H9 (cell line): ENCODE measurements at regions not wholly inside any gene's neighbourhood (a gene's known extent, or its start where the extent isn't known, plus 50 kb on each side); places are given as distances from the start of the nearest gene placed in this dataset.

Experiments
- DNase-seq: peaks from one replicate; pipeline ENCODE4 v3.0.0-alpha.2; 2017
- H2AFZ ChIP-seq: one replicate; pipeline ENCODE4 v1.6.1; 2013; ENCODE audit warnings: mild to moderate bottlenecking, low read length, control low read depth, moderate library complexity
- H2AK5ac ChIP-seq: 2 replicates; pipeline ENCODE4 v1.6.1; 2013; ENCODE audit warnings: low read length, control low read depth, mixed read lengths; ENCODE audit not compliant: insufficient read length
- H2BK120ac ChIP-seq: one replicate; pipeline ENCODE4 v1.6.1; 2013; ENCODE audit warnings: low read depth, mild to moderate bottlenecking, low read length, control low read depth, inconsistent platforms; ENCODE audit not compliant: poor library complexity, severe bottlenecking
- H2BK12ac ChIP-seq: 2 replicates; pipeline ENCODE4 v1.6.1; 2013; ENCODE audit warnings: low read length, control low read depth, mixed read lengths, low read depth; ENCODE audit not compliant: insufficient read length
- H2BK15ac ChIP-seq: 2 replicates; pipeline ENCODE4 v1.6.1; 2013; ENCODE audit warnings: low read depth, low read length, control low read depth
- H2BK20ac ChIP-seq: one replicate; pipeline ENCODE4 v1.6.1; 2013; ENCODE audit warnings: low read depth, mild to moderate bottlenecking, low read length, control low read depth, inconsistent platforms; ENCODE audit not compliant: poor library complexity, severe bottlenecking
- H2BK5ac ChIP-seq: 2 replicates; pipeline ENCODE4 v1.6.1; 2013; ENCODE audit warnings: low read length, control low read depth, mixed read lengths; ENCODE audit not compliant: insufficient read length
- H3K14ac ChIP-seq: 2 replicates; pipeline ENCODE4 v1.6.1; 2013; ENCODE audit warnings: low read length, control low read depth; ENCODE audit not compliant: insufficient read depth
- H3K18ac ChIP-seq: 2 replicates; pipeline ENCODE4 v1.6.1; 2013; ENCODE audit warnings: low read depth, mild to moderate bottlenecking, mixed read lengths, low read length, control low read depth; ENCODE audit not compliant: insufficient read length
- H3K23ac ChIP-seq: 2 replicates; pipeline ENCODE4 v1.6.1; 2013; ENCODE audit warnings: low read length, control low read depth, mixed read lengths, low read depth; ENCODE audit not compliant: insufficient read length
- H3K23me2 ChIP-seq: 2 replicates; pipeline ENCODE4 v1.6.1; 2013; ENCODE audit warnings: low read depth, mild to moderate bottlenecking, mixed read lengths, low read length, control low read depth; ENCODE audit not compliant: insufficient read length, poor library complexity, severe bottlenecking
- H3K27ac ChIP-seq: 2 replicates; pipeline ENCODE4 v1.5.1; 2013; ENCODE audit warnings: low read length, control low read depth, mixed read lengths, low read depth; ENCODE audit not compliant: insufficient read length
- H3K27me3 ChIP-seq: 2 replicates; pipeline ENCODE4 v1.6.1; 2013; ENCODE audit warnings: low read length, control low read depth, inconsistent platforms; ENCODE audit not compliant: insufficient read depth
- H3K4ac ChIP-seq: 2 replicates; pipeline ENCODE4 v1.6.1; 2013; ENCODE audit warnings: low read depth, mild to moderate bottlenecking, control low read depth, inconsistent platforms, low read length, moderate library complexity
- H3K4me1 ChIP-seq: 2 replicates; pipeline ENCODE4 v1.6.1; 2013; ENCODE audit warnings: low read length, control low read depth, inconsistent platforms; ENCODE audit not compliant: insufficient read depth
- H3K4me2 ChIP-seq: 2 replicates; pipeline ENCODE4 v1.6.1; 2013; ENCODE audit warnings: low read length, control low read depth, mixed read lengths; ENCODE audit not compliant: insufficient read length, insufficient read depth
- H3K56ac ChIP-seq: 2 replicates; pipeline ENCODE4 v1.6.1; 2013; ENCODE audit warnings: low read depth, mild to moderate bottlenecking, mixed read lengths, low read length, control low read depth; ENCODE audit not compliant: insufficient read length
- H3K79me1 ChIP-seq: 2 replicates; pipeline ENCODE4 v1.6.1; 2013; ENCODE audit warnings: low read depth, mild to moderate bottlenecking, moderate library complexity, low read length, control low read depth, inconsistent platforms; ENCODE audit not compliant: insufficient read depth, poor library complexity, severe bottlenecking
- H3K79me2 ChIP-seq: 2 replicates; pipeline ENCODE4 v1.6.1; 2013; ENCODE audit warnings: low read length, control low read depth, inconsistent platforms; ENCODE audit not compliant: insufficient read depth
- H3K9ac ChIP-seq: 2 replicates; pipeline ENCODE4 v1.6.1; 2013; ENCODE audit warnings: low read length, control low read depth, mixed read lengths; ENCODE audit not compliant: insufficient read length; ENCODE audit errors: extremely low read depth
- H3K9me3 ChIP-seq: one replicate; pipeline ENCODE4 v1.6.1; 2013; ENCODE audit warnings: low read depth, low read length, inconsistent platforms; ENCODE audit not compliant: control insufficient read depth
- H3T11ph ChIP-seq: one replicate; pipeline ENCODE4 v1.6.1; 2013; ENCODE audit warnings: mild to moderate bottlenecking, low read length, control low read depth, inconsistent platforms
- H4K20me1 ChIP-seq: one replicate; pipeline ENCODE4 v1.6.1; 2013; ENCODE audit not compliant: control insufficient read depth, insufficient read length, insufficient read depth
- H4K5ac ChIP-seq: 2 replicates; pipeline ENCODE4 v1.6.1; 2013; ENCODE audit warnings: low read depth, mild to moderate bottlenecking, mixed read lengths, low read length, control low read depth; ENCODE audit not compliant: insufficient read length
- H4K8ac ChIP-seq: replicated peaks from 2 replicates; pipeline ENCODE4 v1.6.1; 2013; ENCODE audit warnings: low read length, control low read depth, mixed read lengths, low read depth; ENCODE audit not compliant: insufficient read length
- H4K91ac ChIP-seq: 2 replicates; pipeline ENCODE4 v1.6.1; 2013; ENCODE audit warnings: low read depth, mild to moderate bottlenecking, moderate library complexity, mixed read lengths, low read length, control low read depth; ENCODE audit not compliant: insufficient read length
- H3K27ac Mint-ChIP-seq, 3 experiments: 2 replicates in 2 of 3; 3 replicates in 1 of 3; pipeline ENCODE4 v1.8.0; 2020 to 2021; ENCODE audit warnings: mixed read lengths in 3 of 3, mild to moderate bottlenecking in 1 of 3, moderate library complexity in 1 of 3
- H3K27me3 Mint-ChIP-seq: 2 replicates; pipeline ENCODE4 v1.8.0; 2021; ENCODE audit warnings: low read depth, mild to moderate bottlenecking, moderate library complexity, mixed read lengths
- H3K36me3 Mint-ChIP-seq, 3 experiments: 2 replicates in 2 of 3; 3 replicates in 1 of 3; pipeline ENCODE4 v1.8.0; 2020 to 2021; ENCODE audit warnings: low read depth in 3 of 3, mixed read lengths in 3 of 3; ENCODE audit not compliant: insufficient read depth in 1 of 3
- H3K4me1 Mint-ChIP-seq, 2 experiments: 2 replicates each; pipeline ENCODE4 v1.8.0; 2020; ENCODE audit warnings: mixed read lengths in 2 of 2
- H3K4me3 Mint-ChIP-seq, 2 experiments: 2 replicates in 1 of 2; 3 replicates in 1 of 2; pipeline ENCODE4 v1.8.0; 2020 to 2021; ENCODE audit warnings: mild to moderate bottlenecking in 2 of 2, mixed read lengths in 2 of 2, moderate library complexity in 1 of 2
- H3K9me3 Mint-ChIP-seq, 2 experiments: 2 replicates in 1 of 2; 3 replicates in 1 of 2; pipeline ENCODE4 v1.8.0; 2020; ENCODE audit warnings: mild to moderate bottlenecking in 2 of 2, mixed read lengths in 2 of 2, moderate library complexity in 1 of 2
- WGBS: extraction: QIAGEN DNeasy Blood & Tissue Kit; methylation state at CpG from one replicate; pipeline ENCODE4 v1.1.7; 2013; ENCODE audit warnings: missing lambda C conversion rate, low lambda C conversion rate, mixed read lengths; ENCODE audit not compliant: insufficient read length; ENCODE audit errors: extremely low coverage; 5-methylcytosine and 5-hydroxymethylcytosine counted together
- TF ChIP-seq, protein P1 (sequence below): fragments of 200-600 bp; sonication (generic); conservative IDR thresholded peaks from 3 replicates; pipeline ENCODE4 v1.8.0; 2021; ENCODE audit warnings: antibody characterized with exemption, mild to moderate bottlenecking

DNA sequence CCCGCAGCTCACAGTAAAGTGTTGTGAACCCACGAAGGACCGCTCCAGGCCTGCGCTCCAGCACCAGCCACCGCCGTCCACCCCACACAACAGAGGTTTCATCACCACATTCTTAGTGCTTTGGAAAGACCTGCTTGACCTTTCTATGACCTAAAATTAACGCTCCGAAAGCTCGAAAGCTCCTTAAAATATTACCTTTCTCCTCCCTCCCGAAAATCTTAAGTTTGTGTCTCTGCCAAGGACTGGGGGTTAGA, 149.2 kb downstream of the TWIST2 start:
- no peak overlapping the region for H3K27ac ChIP-seq
- no peak overlapping the region for H2BK5ac ChIP-seq
- peaks cover 3 to 8% (median 6%) of the 10 kb centered on the region in 3 experiments; a peak in 4 of 7 replicates for H3K36me3 Mint-ChIP-seq
- no peak overlapping the region for H2AFZ ChIP-seq
- no peak overlapping the region for H3K4me2 ChIP-seq
- H3K27me3 ChIP-seq, result no peaks in the 10 kb centered on the region
- no peak overlapping the region for H3K23ac ChIP-seq
- no CpG with 5 or more reads among the region's 10 CpGs for WGBS
- no peak overlapping the region for H3K27ac Mint-ChIP-seq
- no peak overlapping the region for H2BK120ac ChIP-seq
- peaks cover 4% of the 10 kb centered on the region for H3K9me3 ChIP-seq
- H4K91ac ChIP-seq, result no peak overlapping the region
- no peak overlapping the region for H3K4ac ChIP-seq
- peaks cover 26 to 28% of the 10 kb centered on the region in 2 experiments for H3K9me3 Mint-ChIP-seq
- H3K56ac ChIP-seq, result no peak overlapping the region
- H3T11ph ChIP-seq, result no peak overlapping the region
- H3K27me3 Mint-ChIP-seq, result peaks cover 21% of the 10 kb centered on the region
- no peak overlapping the region for H4K5ac ChIP-seq
- no peaks in the 10 kb centered on the region for H3K79me2 ChIP-seq
- H2BK20ac ChIP-seq, result no peak overlapping the region
- H2AK5ac ChIP-seq, result no peak overlapping the region
- no peaks in the 10 kb centered on the region for H4K20me1 ChIP-seq
- no peak overlapping the region for H3K18ac ChIP-seq
- no peak overlapping the region for H2BK15ac ChIP-seq
- DNase-seq, result no peak
- no peaks in the 10 kb centered on the region for H3K23me2 ChIP-seq
- H4K8ac ChIP-seq, result no peak overlapping the region
- no peak overlapping the region for H2BK12ac ChIP-seq
- no peaks in the 10 kb centered on the region for H3K4me1 Mint-ChIP-seq
- H3K14ac ChIP-seq, result no peak overlapping the region
- no peaks in the 10 kb centered on the region for H3K79me1 ChIP-seq
- TF ChIP-seq, protein P1, sequence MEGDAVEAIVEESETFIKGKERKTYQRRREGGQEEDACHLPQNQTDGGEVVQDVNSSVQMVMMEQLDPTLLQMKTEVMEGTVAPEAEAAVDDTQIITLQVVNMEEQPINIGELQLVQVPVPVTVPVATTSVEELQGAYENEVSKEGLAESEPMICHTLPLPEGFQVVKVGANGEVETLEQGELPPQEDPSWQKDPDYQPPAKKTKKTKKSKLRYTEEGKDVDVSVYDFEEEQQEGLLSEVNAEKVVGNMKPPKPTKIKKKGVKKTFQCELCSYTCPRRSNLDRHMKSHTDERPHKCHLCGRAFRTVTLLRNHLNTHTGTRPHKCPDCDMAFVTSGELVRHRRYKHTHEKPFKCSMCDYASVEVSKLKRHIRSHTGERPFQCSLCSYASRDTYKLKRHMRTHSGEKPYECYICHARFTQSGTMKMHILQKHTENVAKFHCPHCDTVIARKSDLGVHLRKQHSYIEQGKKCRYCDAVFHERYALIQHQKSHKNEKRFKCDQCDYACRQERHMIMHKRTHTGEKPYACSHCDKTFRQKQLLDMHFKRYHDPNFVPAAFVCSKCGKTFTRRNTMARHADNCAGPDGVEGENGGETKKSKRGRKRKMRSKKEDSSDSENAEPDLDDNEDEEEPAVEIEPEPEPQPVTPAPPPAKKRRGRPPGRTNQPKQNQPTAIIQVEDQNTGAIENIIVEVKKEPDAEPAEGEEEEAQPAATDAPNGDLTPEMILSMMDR, result no peak
- no peak overlapping the region for H3K9ac ChIP-seq
- no peaks in the 10 kb centered on the region for H3K4me1 ChIP-seq
- no peak overlapping the region for H3K4me3 Mint-ChIP-seq
